AG20443 (cell line): ENCODE measurements at regions not wholly inside any gene's neighbourhood (a gene's known extent, or its start where the extent isn't known, plus 50 kb on each side); places are given as distances from the start of the nearest gene placed in this dataset.
A peak's percentile ranks its signal among the peaks of the same experiment; 100 is the strongest.
"Not testable (repeated sequence)": the region's sequence is repeated elsewhere in the genome, so short reads cannot be mapped to it uniquely, and the experiment has no call there.

Experiments
- DNase-seq: peaks from one replicate; pipeline ENCODE4 v3.0.0; 2012; ENCODE audit warnings: low spot score, mixed read lengths

- no peak for DNase-seq
Observed at GRCh38 chr13:74289107-74289506, 154.9 kb upstream of the KLF12 start.

GRCh38 chr13:74288361-74288911 lies 154.2 kb upstream of the KLF12 start:
- no peak for DNase-seq

GRCh38 chr13:74287724-74288169 lies 153.5 kb upstream of the KLF12 start:
- DNase-seq = peak; percentile 35

- no peak for DNase-seq
Observed at GRCh38 chr13:74280795-74281490, 146.7 kb upstream of the KLF12 start.

GRCh38 chr13:74280093-74280794 lies 146.0 kb upstream of the KLF12 start:
- DNase-seq = no peak

GRCh38 chr13:74278901-74279300 lies 144.7 kb upstream of the KLF12 start:
- no peak for DNase-seq

GRCh38 chr13:74274916-74275315 lies 140.7 kb upstream of the KLF12 start:
- no peak for DNase-seq

- DNase-seq = no peak
Observed at GRCh38 chr13:74273581-74273980, 139.4 kb upstream of the KLF12 start.

GRCh38 chr13:74272826-74273225 lies 138.6 kb upstream of the KLF12 start:
- no peak for DNase-seq

- DNase-seq = no peak
Observed at GRCh38 chr13:74270018-74270417, 135.8 kb upstream of the KLF12 start.

- no peak for DNase-seq
Observed at GRCh38 chr13:74266861-74267260, 132.7 kb upstream of the KLF12 start.

GRCh38 chr13:74266309-74266708 lies 132.1 kb upstream of the KLF12 start:
- DNase-seq = no peak

- DNase-seq = no peak
Observed at GRCh38 chr13:74264333-74264732, 130.1 kb upstream of the KLF12 start.

GRCh38 chr13:74260420-74260819 lies 126.2 kb upstream of the KLF12 start:
- DNase-seq = not testable (repeated sequence)

GRCh38 chr13:74259641-74260040 lies 125.4 kb upstream of the KLF12 start:
- no peak for DNase-seq

GRCh38 chr13:74258961-74259360 lies 124.8 kb upstream of the KLF12 start:
- no peak for DNase-seq

- no peak for DNase-seq
Observed at GRCh38 chr13:74256969-74257368, 122.8 kb upstream of the KLF12 start.

- no peak for DNase-seq
Observed at GRCh38 chr13:74253161-74253560, 119.0 kb upstream of the KLF12 start.

GRCh38 chr13:74251778-74252519 lies 117.7 kb upstream of the KLF12 start:
- DNase-seq = peak; percentile 25

GRCh38 chr13:74250738-74251190 lies 116.6 kb upstream of the KLF12 start:
- peak; percentile 59 for DNase-seq

- DNase-seq = no peak
Observed at GRCh38 chr13:74248477-74248876, 114.3 kb upstream of the KLF12 start.

- DNase-seq = no peak
Observed at GRCh38 chr13:74246487-74246886, 112.3 kb upstream of the KLF12 start.
